Glutamatergic neuron (in vitro differentiated cells): ENCODE measurements at regions not wholly inside any gene's neighbourhood (a gene's known extent, or its start where the extent isn't known, plus 50 kb on each side); places are given as distances from the start of the nearest gene placed in this dataset.

Experiments
- DNase-seq: peaks from one replicate; pipeline ENCODE4 v3.0.0; 2022
- H3K27ac Mint-ChIP-seq: one replicate; pipeline ENCODE4 v1.8.0; 2020; ENCODE audit warnings: mild to moderate bottlenecking, mixed read lengths, inconsistent platforms; ENCODE audit not compliant: unreplicated experiment
- H3K27me3 Mint-ChIP-seq: one replicate; pipeline ENCODE4 v1.8.0; 2020; ENCODE audit warnings: mild to moderate bottlenecking, moderate library complexity, mixed read lengths, inconsistent platforms; ENCODE audit not compliant: unreplicated experiment
- H3K36me3 Mint-ChIP-seq: one replicate; pipeline ENCODE4 v1.8.0; 2020; ENCODE audit warnings: mild to moderate bottlenecking, mixed read lengths, inconsistent platforms; ENCODE audit not compliant: unreplicated experiment
- H3K4me1 Mint-ChIP-seq: one replicate; pipeline ENCODE4 v1.8.0; 2020; ENCODE audit warnings: mild to moderate bottlenecking, low read depth, mixed read lengths, inconsistent platforms; ENCODE audit not compliant: unreplicated experiment
- H3K4me3 Mint-ChIP-seq: one replicate; pipeline ENCODE4 v1.8.0; 2020; ENCODE audit warnings: mild to moderate bottlenecking, mixed read lengths, inconsistent platforms; ENCODE audit not compliant: unreplicated experiment
- H3K9me3 Mint-ChIP-seq: one replicate; pipeline ENCODE4 v1.8.0; 2020; ENCODE audit warnings: mild to moderate bottlenecking, moderate library complexity, mixed read lengths, inconsistent platforms; ENCODE audit not compliant: unreplicated experiment
- CTCF ChIP-seq: fragments of 200-600 bp; sonication (generic); IDR thresholded peaks from one replicate; pipeline ENCODE4 v1.5.0; 2021; ENCODE audit not compliant: partially characterized antibody, unreplicated experiment

- H3K9me3 Mint-ChIP-seq: no peaks in the 10 kb centered on the region
- H3K27ac Mint-ChIP-seq: no peak overlapping the region
- peak; percentile 74 for TF ChIP-seq CTCF
- no peaks in the 10 kb centered on the region for H3K27me3 Mint-ChIP-seq
- no peak overlapping the region for H3K4me3 Mint-ChIP-seq
- no peaks in the 10 kb centered on the region for H3K4me1 Mint-ChIP-seq
- no peaks in the 10 kb centered on the region for H3K36me3 Mint-ChIP-seq
- DNase-seq: peak; percentile 60
Observed at GRCh38 chr5:152505442-152506042, 100.5 kb upstream of the NMUR2 start.

GRCh38 chr5:152511120-152511519, 106.0 kb upstream of the NMUR2 start:
- no peaks in the 10 kb centered on the region for H3K27me3 Mint-ChIP-seq
- H3K4me3 Mint-ChIP-seq: no peak overlapping the region
- DNase-seq: no peak
- no peak overlapping the region for H3K27ac Mint-ChIP-seq
- H3K4me1 Mint-ChIP-seq: peaks cover 5% of the 10 kb centered on the region
- no peaks in the 10 kb centered on the region for H3K36me3 Mint-ChIP-seq
- no peak for TF ChIP-seq CTCF
- no peaks in the 10 kb centered on the region for H3K9me3 Mint-ChIP-seq

GRCh38 chr5:152511531-152512132, 106.6 kb upstream of the NMUR2 start:
- TF ChIP-seq CTCF: no peak
- H3K36me3 Mint-ChIP-seq: no peaks in the 10 kb centered on the region
- H3K4me1 Mint-ChIP-seq: peaks cover 5% of the 10 kb centered on the region
- DNase-seq: no peak
- no peak overlapping the region for H3K27ac Mint-ChIP-seq
- H3K4me3 Mint-ChIP-seq: no peak overlapping the region
- H3K9me3 Mint-ChIP-seq: no peaks in the 10 kb centered on the region
- no peaks in the 10 kb centered on the region for H3K27me3 Mint-ChIP-seq

- H3K4me1 Mint-ChIP-seq: peaks cover 5% of the 10 kb centered on the region
- TF ChIP-seq CTCF: peak; percentile 66
- no peaks in the 10 kb centered on the region for H3K9me3 Mint-ChIP-seq
- no peaks in the 10 kb centered on the region for H3K36me3 Mint-ChIP-seq
- no peak overlapping the region for H3K27ac Mint-ChIP-seq
- H3K4me3 Mint-ChIP-seq: no peak overlapping the region
- H3K27me3 Mint-ChIP-seq: no peaks in the 10 kb centered on the region
- no peak for DNase-seq
Observed at GRCh38 chr5:152514827-152515397, 109.8 kb upstream of the NMUR2 start.

- peaks cover 3% of the 10 kb centered on the region for H3K4me1 Mint-ChIP-seq
- no peak overlapping the region for H3K27ac Mint-ChIP-seq
- no peak for DNase-seq
- peaks cover 2% of the 10 kb centered on the region for H3K9me3 Mint-ChIP-seq
- H3K36me3 Mint-ChIP-seq: no peaks in the 10 kb centered on the region
- TF ChIP-seq CTCF: no peak
- H3K27me3 Mint-ChIP-seq: peaks cover 1% of the 10 kb centered on the region
- H3K4me3 Mint-ChIP-seq: no peak overlapping the region
Observed at GRCh38 chr5:152523964-152524363, 118.9 kb upstream of the NMUR2 start.
